ENCODE measurements at regions not wholly inside any gene's neighbourhood (a gene's known extent, or its start where the extent isn't known, plus 50 kb on each side); places are given as distances from the start of the nearest gene placed in this dataset.

DNA sequence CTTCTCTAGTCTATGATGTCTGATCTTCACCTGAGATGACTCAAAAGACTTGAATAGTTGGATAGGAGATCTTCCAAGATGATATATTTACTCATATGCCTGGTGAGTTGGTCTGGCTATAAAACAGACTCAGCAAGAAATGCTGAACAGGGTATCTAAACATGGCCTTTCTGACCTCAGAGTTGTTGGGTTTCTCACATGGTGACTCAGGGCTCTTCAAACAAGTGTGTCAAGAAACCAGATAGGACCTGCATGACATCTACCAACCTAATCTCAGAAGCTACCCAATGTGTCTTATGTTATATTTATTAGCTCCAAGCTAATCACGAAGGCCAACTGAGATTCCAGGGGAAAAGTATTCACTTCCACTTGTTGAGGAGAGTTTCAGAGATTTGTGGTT lies 1477.3 kb downstream of the CDH8 start:
- TF ChIP-seq, protein P1, sequence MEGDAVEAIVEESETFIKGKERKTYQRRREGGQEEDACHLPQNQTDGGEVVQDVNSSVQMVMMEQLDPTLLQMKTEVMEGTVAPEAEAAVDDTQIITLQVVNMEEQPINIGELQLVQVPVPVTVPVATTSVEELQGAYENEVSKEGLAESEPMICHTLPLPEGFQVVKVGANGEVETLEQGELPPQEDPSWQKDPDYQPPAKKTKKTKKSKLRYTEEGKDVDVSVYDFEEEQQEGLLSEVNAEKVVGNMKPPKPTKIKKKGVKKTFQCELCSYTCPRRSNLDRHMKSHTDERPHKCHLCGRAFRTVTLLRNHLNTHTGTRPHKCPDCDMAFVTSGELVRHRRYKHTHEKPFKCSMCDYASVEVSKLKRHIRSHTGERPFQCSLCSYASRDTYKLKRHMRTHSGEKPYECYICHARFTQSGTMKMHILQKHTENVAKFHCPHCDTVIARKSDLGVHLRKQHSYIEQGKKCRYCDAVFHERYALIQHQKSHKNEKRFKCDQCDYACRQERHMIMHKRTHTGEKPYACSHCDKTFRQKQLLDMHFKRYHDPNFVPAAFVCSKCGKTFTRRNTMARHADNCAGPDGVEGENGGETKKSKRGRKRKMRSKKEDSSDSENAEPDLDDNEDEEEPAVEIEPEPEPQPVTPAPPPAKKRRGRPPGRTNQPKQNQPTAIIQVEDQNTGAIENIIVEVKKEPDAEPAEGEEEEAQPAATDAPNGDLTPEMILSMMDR (IDR thresholded peaks at IDR 0.05): no peak
- no peak for TF ChIP-seq POLR2A (IDR thresholded peaks at IDR 0.05)

All from uterus (tissue), 2 donors.